ENCODE measurements at regions not wholly inside any gene's neighbourhood (a gene's known extent, or its start where the extent isn't known, plus 50 kb on each side); places are given as distances from the start of the nearest gene placed in this dataset.
"Not testable (repeated sequence)": the region's sequence is repeated elsewhere in the genome, so short reads cannot be mapped to it uniquely, and the experiment has no call there.

GRCh38 chr7:36062154-36062815, 90.8 kb upstream of the EEPD1 start:
- 39 to 52% methylated on average over 4 of the region's 4 CpGs for WGBS, 2 donors
- H3K9me3 ChIP-seq (ENCODE audit: control insufficient read depth, low read length) = no peaks in the 10 kb centered on the region
- no peak overlapping the region for H3K4me3 ChIP-seq (ENCODE audit: low read length in 2 of 2)
- ATAC-seq (ENCODE audit: low FRiP score) (peak; percentile 86), DNase-seq (no peak)
- H3K36me3 ChIP-seq (ENCODE audit: control insufficient read depth in 1 of 2, insufficient read depth in 2 of 2, low read length in 1 of 2) = no peaks in the 10 kb centered on the region
- intact Hi-C loops (cut with DNase I) = no loop called here
- H3K27me3 ChIP-seq (ENCODE audit: control insufficient read depth in 1 of 2, insufficient read depth in 2 of 2, low read length in 1 of 2) = no peaks in the 10 kb centered on the region
- no peaks in the 10 kb centered on the region for H3K4me1 ChIP-seq (ENCODE audit: control insufficient read depth in 1 of 2, insufficient read depth in 2 of 2, low read length in 2 of 2)
- H3K27ac ChIP-seq (ENCODE audit: low read depth in 1 of 2, low read length in 2 of 2) = no peak overlapping the region

GRCh38 chr7:36064676-36065075, 88.4 kb upstream of the EEPD1 start:
- ATAC-seq (ENCODE audit: low FRiP score) (no peak), DNase-seq (no peak)
- no peaks in the 10 kb centered on the region for H3K27me3 ChIP-seq (ENCODE audit: control insufficient read depth in 1 of 2, insufficient read depth in 2 of 2, low read length in 1 of 2)
- no peaks in the 10 kb centered on the region for H3K36me3 ChIP-seq (ENCODE audit: control insufficient read depth in 1 of 2, insufficient read depth in 2 of 2, low read length in 1 of 2)
- 75 to 79% methylated on average over 3 of the region's 3 CpGs for WGBS, 2 donors
- no peaks in the 10 kb centered on the region for H3K4me1 ChIP-seq (ENCODE audit: control insufficient read depth in 1 of 2, insufficient read depth in 2 of 2, low read length in 2 of 2)
- H3K4me3 ChIP-seq (ENCODE audit: low read length in 2 of 2) = no peak overlapping the region
- no peak overlapping the region for H3K27ac ChIP-seq (ENCODE audit: low read depth in 1 of 2, low read length in 2 of 2)
- intact Hi-C loops (cut with DNase I) = no loop called here
- H3K9me3 ChIP-seq (ENCODE audit: control insufficient read depth, low read length) = no peaks in the 10 kb centered on the region

DNA sequence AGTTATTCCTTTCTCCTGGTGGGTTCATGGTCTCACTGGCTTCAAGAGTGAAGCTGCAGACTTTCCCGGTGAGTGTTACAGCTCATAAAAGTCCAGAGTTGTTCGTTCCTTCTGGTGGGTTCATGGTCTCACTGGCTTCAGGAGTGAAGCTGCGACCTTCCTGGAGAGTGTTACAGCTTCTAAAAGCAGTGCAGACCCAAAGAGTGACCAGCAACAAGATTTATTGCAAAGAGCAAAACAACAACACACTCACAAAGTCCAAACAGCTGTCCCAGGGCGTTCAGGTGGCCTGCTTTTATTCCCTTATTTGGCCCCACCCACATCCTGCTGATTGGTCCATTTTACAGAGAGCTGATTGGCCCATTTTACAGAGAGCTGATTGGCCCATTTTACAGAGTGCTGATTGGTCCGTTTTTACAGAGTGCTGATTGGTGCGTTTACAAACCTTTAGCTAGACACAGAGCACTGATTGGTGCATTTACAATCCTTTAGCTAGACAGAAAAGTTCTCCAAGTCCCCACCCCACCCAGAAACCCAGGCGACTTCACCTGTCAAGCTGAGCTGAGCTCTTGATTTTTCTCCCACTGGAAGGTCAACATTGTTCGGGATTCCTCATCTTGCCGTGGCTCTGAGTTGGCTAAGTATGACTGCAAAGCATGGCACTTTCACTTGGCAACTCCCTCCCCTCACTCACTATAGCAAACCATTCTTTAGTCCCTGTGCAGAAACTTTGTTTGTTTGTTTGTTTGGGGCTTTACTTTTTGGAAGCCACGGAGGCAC, 87.3 kb upstream of the EEPD1 start:
- H3K27ac ChIP-seq (ENCODE audit: low read depth in 1 of 2, low read length in 2 of 2); H3K4me1 ChIP-seq (ENCODE audit: control insufficient read depth in 1 of 2, insufficient read depth in 2 of 2, low read length in 2 of 2); H3K27me3 ChIP-seq (ENCODE audit: control insufficient read depth in 1 of 2, insufficient read depth in 2 of 2, low read length in 1 of 2); intact Hi-C loops (cut with DNase I); H3K36me3 ChIP-seq (ENCODE audit: control insufficient read depth in 1 of 2, insufficient read depth in 2 of 2, low read length in 1 of 2); H3K4me3 ChIP-seq (ENCODE audit: low read length in 2 of 2); H3K9me3 ChIP-seq (ENCODE audit: control insufficient read depth, low read length); DNase-seq; ATAC-seq (ENCODE audit: low FRiP score): not testable (repeated sequence)
- WGBS, 2 donors = 89 to 90% methylated on average over 10 of the region's 10 CpGs

DNA sequence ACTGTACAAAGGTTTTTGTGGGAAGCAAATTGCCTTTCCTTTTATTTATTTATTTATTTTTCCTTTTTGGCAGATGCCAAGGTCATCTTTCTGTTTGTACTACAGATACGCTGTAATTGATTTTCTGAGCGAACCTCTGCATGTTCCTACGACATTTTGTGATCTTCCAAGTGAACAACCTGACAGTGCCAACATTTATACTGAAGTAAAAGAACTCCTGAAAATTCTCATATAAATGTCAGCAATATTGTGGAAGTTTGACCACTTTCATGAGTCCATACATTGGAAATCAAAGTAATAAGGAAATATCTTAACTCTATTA, 86.8 kb upstream of the EEPD1 start:
- whole genome bisulfite sequencing, 2 donors = 94 to 98% methylated on average over 3 of the region's 3 CpGs
- no peak overlapping the region for H3K27ac ChIP-seq (ENCODE audit: low read depth in 1 of 2, low read length in 2 of 2)
- no peak overlapping the region for H3K4me3 ChIP-seq (ENCODE audit: low read length in 2 of 2)

DNA sequence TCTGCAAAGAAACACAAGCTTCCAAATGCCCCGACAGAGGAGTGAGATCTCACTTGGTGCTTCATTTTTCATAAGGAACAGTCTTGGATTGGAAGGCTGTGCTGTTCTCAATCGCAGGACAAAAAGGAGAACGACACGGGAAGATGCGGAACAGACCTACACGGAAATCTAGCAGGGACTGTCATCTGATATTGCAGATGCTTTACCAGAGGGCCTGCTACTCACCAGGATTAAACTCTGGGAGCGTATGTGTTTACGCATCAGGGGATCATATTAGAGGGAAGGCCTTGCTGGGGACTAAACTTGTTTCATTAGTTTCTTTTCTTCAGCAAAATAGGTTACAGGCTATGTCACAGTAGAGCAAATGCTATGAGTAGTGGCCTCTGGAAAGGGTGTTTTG, 82.8 kb upstream of the EEPD1 start:
- no peak for DNase-seq
- 88 to 89% methylated on average over 8 of the region's 8 CpGs for WGBS, 2 donors
- Histone ChIP-seq H3K36me3 (ENCODE audit: control insufficient read depth in 1 of 2, insufficient read depth in 2 of 2, low read length in 1 of 2) (no peaks in the 10 kb centered on the region), H3K27me3 (ENCODE audit: control insufficient read depth in 1 of 2, insufficient read depth in 2 of 2, low read length in 1 of 2) (no peaks in the 10 kb centered on the region), H3K4me1 (ENCODE audit: control insufficient read depth in 1 of 2, insufficient read depth in 2 of 2, low read length in 2 of 2) (no peaks in the 10 kb centered on the region), H3K9me3 (ENCODE audit: control insufficient read depth, low read length) (no peaks in the 10 kb centered on the region), H3K4me3 (ENCODE audit: low read length in 2 of 2) (no peak overlapping the region), H3K27ac (ENCODE audit: low read depth in 1 of 2, low read length in 2 of 2) (no peak overlapping the region)
- intact Hi-C loops (cut with DNase I) = no loop called here
- ATAC-seq (ENCODE audit: low FRiP score) = no peak

More for the DNA sequence above, 86.8 kb upstream of the EEPD1 start:
- Histone ChIP-seq H3K36me3 (ENCODE audit: control insufficient read depth in 1 of 2, insufficient read depth in 2 of 2, low read length in 1 of 2) (no peaks in the 10 kb centered on the region), H3K27me3 (ENCODE audit: control insufficient read depth in 1 of 2, insufficient read depth in 2 of 2, low read length in 1 of 2) (no peaks in the 10 kb centered on the region), H3K4me1 (ENCODE audit: control insufficient read depth in 1 of 2, insufficient read depth in 2 of 2, low read length in 2 of 2) (no peaks in the 10 kb centered on the region), H3K9me3 (ENCODE audit: control insufficient read depth, low read length) (no peaks in the 10 kb centered on the region)
- ATAC-seq (ENCODE audit: low FRiP score) (no peak), DNase-seq (no peak)
- intact Hi-C loops (cut with DNase I) = no loop called here

DNA sequence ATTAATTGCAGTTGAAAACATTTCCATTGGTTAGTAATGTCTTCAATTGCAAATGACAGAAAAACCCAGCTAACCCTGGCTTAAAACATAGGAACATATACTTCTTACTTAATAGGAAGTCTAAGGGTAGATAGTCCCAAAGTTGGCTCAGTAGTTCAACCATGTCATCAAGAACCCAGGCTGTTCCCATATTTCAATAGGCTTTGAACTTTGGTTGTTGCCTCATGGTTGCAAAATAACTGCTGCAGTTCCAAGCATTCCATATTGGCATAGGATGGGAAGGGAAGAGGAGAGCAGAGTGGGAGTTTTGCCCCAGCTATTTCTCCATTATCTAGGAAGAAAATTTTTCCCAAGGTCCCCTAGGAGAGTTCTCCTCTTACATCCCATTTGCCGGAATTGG, 81.4 kb upstream of the EEPD1 start:
- DNase-seq (no peak), ATAC-seq (ENCODE audit: low FRiP score) (no peak)
- Histone ChIP-seq H3K36me3 (ENCODE audit: control insufficient read depth in 1 of 2, insufficient read depth in 2 of 2, low read length in 1 of 2) (no peaks in the 10 kb centered on the region), H3K9me3 (ENCODE audit: control insufficient read depth, low read length) (no peaks in the 10 kb centered on the region), H3K27me3 (ENCODE audit: control insufficient read depth in 1 of 2, insufficient read depth in 2 of 2, low read length in 1 of 2) (no peaks in the 10 kb centered on the region), H3K27ac (ENCODE audit: low read depth in 1 of 2, low read length in 2 of 2) (no peak overlapping the region), H3K4me1 (ENCODE audit: control insufficient read depth in 1 of 2, insufficient read depth in 2 of 2, low read length in 2 of 2) (no peaks in the 10 kb centered on the region), H3K4me3 (ENCODE audit: low read length in 2 of 2) (no peak overlapping the region)
- 99 to 100% methylated on average over 1 of the region's 1 CpG for WGBS, 2 donors
- intact Hi-C loops (cut with DNase I) = no loop called here

DNA sequence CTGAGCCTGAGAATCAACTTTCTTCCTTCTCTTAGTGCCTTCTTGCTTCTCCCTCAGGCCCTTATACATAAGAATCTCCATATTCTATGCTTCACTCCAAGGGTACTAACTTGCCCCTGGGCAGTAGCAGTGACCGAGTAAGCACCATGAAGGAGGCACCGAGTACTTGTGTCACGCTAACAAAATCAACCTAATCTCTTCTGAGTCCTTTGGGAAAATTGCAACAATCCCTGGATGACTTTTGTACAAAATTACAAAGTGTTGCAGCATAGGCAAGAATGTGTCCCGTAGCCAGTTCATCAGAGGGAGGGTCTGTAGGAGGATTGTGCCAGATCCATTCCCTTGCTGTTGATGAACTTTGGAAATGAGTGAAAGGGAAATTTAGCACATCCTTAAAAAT, 80.4 kb upstream of the EEPD1 start:
- DNase-seq (no peak), ATAC-seq (ENCODE audit: low FRiP score) (no peak)
- 81 to 97% methylated on average over 4 of the region's 4 CpGs for WGBS, 2 donors
- intact Hi-C loops (cut with DNase I) = no loop called here
- Histone ChIP-seq H3K36me3 (ENCODE audit: control insufficient read depth in 1 of 2, insufficient read depth in 2 of 2, low read length in 1 of 2) (no peaks in the 10 kb centered on the region), H3K4me1 (ENCODE audit: control insufficient read depth in 1 of 2, insufficient read depth in 2 of 2, low read length in 2 of 2) (no peaks in the 10 kb centered on the region), H3K27me3 (ENCODE audit: control insufficient read depth in 1 of 2, insufficient read depth in 2 of 2, low read length in 1 of 2) (no peaks in the 10 kb centered on the region), H3K9me3 (ENCODE audit: control insufficient read depth, low read length) (no peaks in the 10 kb centered on the region), H3K27ac (ENCODE audit: low read depth in 1 of 2, low read length in 2 of 2) (no peak overlapping the region), H3K4me3 (ENCODE audit: low read length in 2 of 2) (no peak overlapping the region)

GRCh38 chr7:36075561-36075960, 77.5 kb upstream of the EEPD1 start:
- Histone ChIP-seq H3K27ac (ENCODE audit: low read depth in 1 of 2, low read length in 2 of 2) (no peak overlapping the region), H3K9me3 (ENCODE audit: control insufficient read depth, low read length) (no peaks in the 10 kb centered on the region), H3K36me3 (ENCODE audit: control insufficient read depth in 1 of 2, insufficient read depth in 2 of 2, low read length in 1 of 2) (no peaks in the 10 kb centered on the region), H3K27me3 (ENCODE audit: control insufficient read depth in 1 of 2, insufficient read depth in 2 of 2, low read length in 1 of 2) (no peaks in the 10 kb centered on the region), H3K4me3 (ENCODE audit: low read length in 2 of 2) (no peak overlapping the region), H3K4me1 (ENCODE audit: control insufficient read depth in 1 of 2, insufficient read depth in 2 of 2, low read length in 2 of 2) (no peaks in the 10 kb centered on the region)
- ATAC-seq (ENCODE audit: low FRiP score) = no peak
- no peak for DNase-seq
- intact Hi-C loops (cut with DNase I) = no loop called here

DNA sequence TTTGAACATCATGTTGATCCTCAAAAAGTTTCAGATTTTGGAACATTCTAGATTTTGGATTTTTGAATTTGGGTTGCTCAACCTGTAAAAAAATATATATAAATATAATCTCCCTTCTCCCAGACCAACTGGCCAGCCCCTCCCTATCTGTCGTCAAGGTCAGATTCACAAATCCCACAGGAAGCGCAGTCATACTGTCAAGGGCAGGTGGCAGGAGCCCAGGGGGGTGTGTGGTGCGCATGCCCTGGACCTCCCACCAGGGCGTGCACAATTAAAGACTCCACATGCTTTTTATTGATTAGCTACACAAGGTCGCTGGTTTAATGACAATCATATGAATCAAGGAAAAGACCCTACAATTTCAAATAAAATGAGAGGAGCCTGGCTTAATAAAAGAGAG, 77.0 kb upstream of the EEPD1 start:
- no peak for ATAC-seq (ENCODE audit: low FRiP score)
- Histone ChIP-seq H3K36me3 (ENCODE audit: control insufficient read depth in 1 of 2, insufficient read depth in 2 of 2, low read length in 1 of 2) (no peaks in the 10 kb centered on the region), H3K27ac (ENCODE audit: low read depth in 1 of 2, low read length in 2 of 2) (no peak overlapping the region), H3K27me3 (ENCODE audit: control insufficient read depth in 1 of 2, insufficient read depth in 2 of 2, low read length in 1 of 2) (no peaks in the 10 kb centered on the region), H3K4me3 (ENCODE audit: low read length in 2 of 2) (no peak overlapping the region), H3K9me3 (ENCODE audit: control insufficient read depth, low read length) (no peaks in the 10 kb centered on the region), H3K4me1 (ENCODE audit: control insufficient read depth in 1 of 2, insufficient read depth in 2 of 2, low read length in 2 of 2) (no peaks in the 10 kb centered on the region)
- intact Hi-C loops (cut with DNase I) = no loop called here
- 92 to 95% methylated on average over 5 of the region's 5 CpGs for WGBS, 2 donors
- DNase-seq = no peak
